Peyer's patch (tissue), 4 donors: ENCODE measurements at regions not wholly inside any gene's neighbourhood (a gene's known extent, or its start where the extent isn't known, plus 50 kb on each side); places are given as distances from the start of the nearest gene placed in this dataset.

ENCODE experiments used
- CTCF ChIP-seq, 6 experiments: fragments of 450-650 bp in 4 of 6; fragments of 200-600 bp in 2 of 6; sonication (generic) in 1 of 6; IDR thresholded peaks; one replicate each; pipeline ENCODE4 v1.5.1; 2017 to 2019; ENCODE audit warnings: antibody characterized with exemption in 6 of 6, mild to moderate bottlenecking in 3 of 6, moderate library complexity in 1 of 6
- POLR2A ChIP-seq, 2 donors: fragments of 450-650 bp; IDR thresholded peaks; one replicate each; pipeline ENCODE4 v1.5.1; 2017; ENCODE audit warnings: antibody characterized with exemption in 2 of 2, mild to moderate bottlenecking in 2 of 2, moderate library complexity in 2 of 2

DNA sequence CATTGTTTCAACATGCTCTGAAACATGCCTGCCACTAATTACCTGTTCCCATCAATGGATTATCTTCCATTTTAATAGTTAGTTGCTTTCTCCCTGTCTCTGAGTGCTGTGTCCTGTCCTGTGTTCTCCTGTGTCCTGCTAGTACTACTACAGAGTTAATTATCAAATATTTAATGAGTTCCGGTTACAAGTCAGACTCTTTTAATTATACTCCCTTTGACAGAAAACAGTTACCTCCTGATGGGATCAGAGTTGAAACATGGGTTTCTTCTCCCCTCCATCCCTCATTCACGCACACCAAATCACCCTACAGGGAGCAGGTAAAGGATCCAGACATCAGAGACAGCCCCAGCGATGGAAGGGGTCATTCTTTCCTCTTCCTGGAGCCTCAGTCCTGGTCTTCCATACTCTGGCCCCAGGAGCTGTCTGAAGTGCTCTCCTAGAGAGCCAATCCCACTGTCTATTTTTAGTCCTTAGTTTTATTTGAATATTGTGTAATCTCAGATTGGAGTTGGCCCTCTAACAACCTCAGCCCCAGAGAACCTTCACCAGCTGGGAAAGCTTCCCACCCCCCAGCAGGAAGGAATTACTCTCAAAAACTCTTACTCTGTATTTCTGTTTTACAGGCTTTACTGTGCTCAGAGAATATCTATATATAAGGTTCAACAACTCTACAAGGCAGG, 137.0 kb upstream of the C2CD4B start:
- TF ChIP-seq POLR2A (IDR thresholded peaks at IDR 0.05) (no peak), CTCF (IDR thresholded peaks at IDR 0.05) (no peak)
